GM13976 (cell line): ENCODE measurements at regions not wholly inside any gene's neighbourhood (a gene's known extent, or its start where the extent isn't known, plus 50 kb on each side); places are given as distances from the start of the nearest gene placed in this dataset.

Experiments used
- DNase-seq: peaks from one replicate; pipeline ENCODE4 v3.0.0; 2012; ENCODE audit warnings: low spot score
- in situ Hi-C: fragments of 300-500 bp; cut with MboI; formaldehyde crosslinking; loops from one replicate; pipeline ENCODE4 v1.12.0; 2022; ENCODE audit warnings: low sequenced_read_pairs, mixed read lengths, inconsistent platforms; ENCODE audit not compliant: unreplicated experiment
- TF ChIP-seq, protein P1 (sequence below): IDR thresholded peaks from 2 replicates; pipeline ENCODE4 v1.5.1; 2012; ENCODE audit warnings: borderline replicate concordance, mild to moderate bottlenecking; ENCODE audit not compliant: insufficient read depth; ENCODE audit errors: extremely low read depth, missing control alignments, control extremely low read depth

DNA sequence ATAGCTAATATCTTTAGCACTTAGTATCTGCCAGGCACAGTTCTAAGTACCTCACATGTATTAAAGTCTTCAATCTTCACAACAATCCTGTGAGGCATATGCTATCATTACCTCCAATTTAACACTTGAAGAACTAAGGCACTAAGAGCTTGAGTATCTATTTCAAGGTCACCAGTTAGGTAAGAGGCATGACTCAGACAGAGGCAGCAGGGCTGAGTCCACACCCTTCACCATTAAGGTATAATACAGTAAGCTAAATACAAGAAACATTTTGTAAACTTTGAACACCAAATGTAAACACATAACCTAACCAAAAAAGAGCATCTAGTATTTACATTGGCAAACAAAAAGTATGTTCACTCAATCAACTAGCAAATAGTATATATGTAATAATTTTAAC lies 1410.9 kb downstream of the PCDH18 start:
- no peak for DNase-seq
- TF ChIP-seq, protein P1, sequence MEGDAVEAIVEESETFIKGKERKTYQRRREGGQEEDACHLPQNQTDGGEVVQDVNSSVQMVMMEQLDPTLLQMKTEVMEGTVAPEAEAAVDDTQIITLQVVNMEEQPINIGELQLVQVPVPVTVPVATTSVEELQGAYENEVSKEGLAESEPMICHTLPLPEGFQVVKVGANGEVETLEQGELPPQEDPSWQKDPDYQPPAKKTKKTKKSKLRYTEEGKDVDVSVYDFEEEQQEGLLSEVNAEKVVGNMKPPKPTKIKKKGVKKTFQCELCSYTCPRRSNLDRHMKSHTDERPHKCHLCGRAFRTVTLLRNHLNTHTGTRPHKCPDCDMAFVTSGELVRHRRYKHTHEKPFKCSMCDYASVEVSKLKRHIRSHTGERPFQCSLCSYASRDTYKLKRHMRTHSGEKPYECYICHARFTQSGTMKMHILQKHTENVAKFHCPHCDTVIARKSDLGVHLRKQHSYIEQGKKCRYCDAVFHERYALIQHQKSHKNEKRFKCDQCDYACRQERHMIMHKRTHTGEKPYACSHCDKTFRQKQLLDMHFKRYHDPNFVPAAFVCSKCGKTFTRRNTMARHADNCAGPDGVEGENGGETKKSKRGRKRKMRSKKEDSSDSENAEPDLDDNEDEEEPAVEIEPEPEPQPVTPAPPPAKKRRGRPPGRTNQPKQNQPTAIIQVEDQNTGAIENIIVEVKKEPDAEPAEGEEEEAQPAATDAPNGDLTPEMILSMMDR, result no peak
- in situ Hi-C loops, result no loop called here

GRCh38 chr4:136113921-136114320 lies 1418.4 kb downstream of the PCDH18 start:
- TF ChIP-seq, protein P1, result no peak
- in situ Hi-C loops, result no loop called here
- DNase-seq, result no peak

GRCh38 chr4:136112116-136112515 lies 1420.2 kb downstream of the PCDH18 start:
- in situ Hi-C loops, result no loop called here
- TF ChIP-seq, protein P1, result no peak
- DNase-seq, result no peak

- in situ Hi-C loops, result no loop called here
- TF ChIP-seq, protein P1, result no peak
- no peak for DNase-seq
These were observed 1425.5 kb downstream of the PCDH18 start for GRCh38 chr4:136106753-136107152.

GRCh38 chr4:136103616-136104015 lies 1428.7 kb downstream of the PCDH18 start:
- no peak for DNase-seq
- TF ChIP-seq, protein P1, result no peak
- in situ Hi-C loops, result no loop called here

GRCh38 chr4:136097676-136098075 lies 1434.6 kb downstream of the PCDH18 start:
- TF ChIP-seq, protein P1, result no peak
- in situ Hi-C loops, result no loop called here
- no peak for DNase-seq
